Type B pancreatic cell (in vitro differentiated cells): ENCODE measurements at regions not wholly inside any gene's neighbourhood (a gene's known extent, or its start where the extent isn't known, plus 50 kb on each side); places are given as distances from the start of the nearest gene placed in this dataset.

Experiments used
- DNase-seq: peaks from one replicate; pipeline ENCODE4 v3.0.0; 2021; ENCODE audit warnings: mixed read lengths; ENCODE audit not compliant: unreplicated experiment; ENCODE audit errors: extremely low spot score
- H3K27ac Mint-ChIP-seq: 2 replicates; pipeline ENCODE4 v1.8.0; 2021; ENCODE audit warnings: mild to moderate bottlenecking, mixed read lengths
- H3K27me3 Mint-ChIP-seq: 2 replicates; pipeline ENCODE4 v1.8.0; 2021; ENCODE audit warnings: mixed read lengths
- H3K36me3 Mint-ChIP-seq: 2 replicates; pipeline ENCODE4 v1.8.0; 2021; ENCODE audit warnings: mixed read lengths
- H3K4me1 Mint-ChIP-seq: one replicate; pipeline ENCODE4 v1.8.0; 2021; ENCODE audit warnings: mixed read lengths; ENCODE audit not compliant: unreplicated experiment
- H3K4me3 Mint-ChIP-seq: 2 replicates; pipeline ENCODE4 v1.8.0; 2021; ENCODE audit warnings: mild to moderate bottlenecking, mixed read lengths
- H3K9me3 Mint-ChIP-seq: 2 replicates; pipeline ENCODE4 v1.8.0; 2021; ENCODE audit warnings: mixed read lengths
- CTCF ChIP-seq: fragments of 200-600 bp; sonication (generic); conservative IDR thresholded peaks from 2 replicates; pipeline ENCODE4 v1.5.0; 2021; ENCODE audit warnings: antibody characterized with exemption, mild to moderate bottlenecking

DNA sequence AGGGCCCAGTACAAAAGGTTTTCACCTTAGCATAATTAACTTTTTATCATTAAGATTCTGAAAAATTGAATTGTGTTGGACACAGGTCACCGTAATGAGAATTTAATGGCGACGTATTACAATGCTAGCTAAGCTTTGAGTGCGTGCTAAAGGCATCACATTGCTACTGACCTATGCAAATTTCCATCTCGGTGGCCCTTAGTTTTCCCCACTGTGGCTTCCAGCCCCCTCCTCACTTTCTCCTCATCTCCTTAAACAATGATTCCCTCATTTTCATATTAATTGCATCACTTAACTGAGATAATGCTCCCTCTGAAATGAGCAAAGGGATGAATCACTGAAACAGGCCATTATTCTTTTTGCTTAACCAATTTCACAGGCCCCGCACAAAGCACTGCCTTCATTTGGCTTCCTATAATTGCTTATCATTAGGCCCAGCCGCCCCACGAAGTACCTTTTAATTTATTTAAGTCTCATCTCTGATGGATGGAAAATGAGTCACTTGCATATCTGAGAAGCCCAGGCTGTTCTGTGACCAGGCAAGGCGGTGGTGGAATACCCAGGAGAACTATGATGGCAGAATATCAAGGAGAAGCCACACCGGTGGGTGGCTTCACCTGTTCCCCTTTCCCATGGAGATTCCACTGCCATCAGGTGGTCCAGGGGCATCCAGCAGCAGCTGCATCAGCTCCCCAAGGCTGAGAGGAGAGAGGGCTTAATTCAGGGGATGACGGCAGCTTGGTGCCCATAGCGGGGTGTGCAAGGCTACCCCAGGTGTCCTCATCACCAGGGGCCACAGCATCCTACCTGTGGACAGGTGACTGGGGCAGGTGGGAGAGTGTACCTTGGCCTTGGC lies 223.8 kb upstream of the BOD1L1 start:
- Mint-ChIP-seq H3K27me3 (no peaks in the 10 kb centered on the region), H3K4me1 (peaks cover 7% of the 10 kb centered on the region), H3K27ac (no peak overlapping the region), H3K36me3 (peaks cover 5% of the 10 kb centered on the region), H3K4me3 (no peak overlapping the region), H3K9me3 (peaks cover 13% of the 10 kb centered on the region)
- DNase-seq: no peak
- TF ChIP-seq CTCF: no peak

DNA sequence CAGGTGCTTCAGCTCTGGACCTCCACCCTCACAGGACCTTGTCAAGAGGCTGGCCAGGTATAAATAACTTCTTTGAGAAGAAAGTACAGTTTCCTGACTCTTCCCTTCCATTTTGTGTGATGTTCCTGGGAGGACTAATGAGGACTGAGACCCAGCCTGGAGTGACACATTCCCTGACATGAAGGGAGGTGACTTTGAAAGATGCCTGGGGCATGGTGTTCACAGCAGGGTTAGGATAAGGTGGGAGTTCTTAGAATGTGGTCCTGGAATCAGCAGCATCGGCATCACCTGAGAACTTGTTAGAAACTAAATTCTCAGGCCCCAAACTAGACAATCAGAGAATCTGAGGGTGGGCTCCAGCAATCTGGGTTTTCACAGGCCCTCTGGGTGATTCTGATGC lies 224.9 kb upstream of the BOD1L1 start:
- H3K36me3 Mint-ChIP-seq: peaks cover 5% of the 10 kb centered on the region
- H3K4me3 Mint-ChIP-seq: no peak overlapping the region
- TF ChIP-seq CTCF: no peak
- H3K4me1 Mint-ChIP-seq: peaks cover 7% of the 10 kb centered on the region
- H3K27ac Mint-ChIP-seq: no peak overlapping the region
- no peak for DNase-seq
- H3K27me3 Mint-ChIP-seq: no peaks in the 10 kb centered on the region
- H3K9me3 Mint-ChIP-seq: peaks cover 9% of the 10 kb centered on the region

GRCh38 chr4:13856387-13856786 lies 228.9 kb upstream of the BOD1L1 start:
- peaks cover 9% of the 10 kb centered on the region for H3K9me3 Mint-ChIP-seq
- H3K4me3 Mint-ChIP-seq: no peak overlapping the region
- no peaks in the 10 kb centered on the region for H3K27me3 Mint-ChIP-seq
- TF ChIP-seq CTCF: no peak
- H3K36me3 Mint-ChIP-seq: peaks cover 5% of the 10 kb centered on the region
- no peaks in the 10 kb centered on the region for H3K4me1 Mint-ChIP-seq
- no peak for DNase-seq
- no peak overlapping the region for H3K27ac Mint-ChIP-seq

GRCh38 chr4:13857397-13857796 lies 229.9 kb upstream of the BOD1L1 start:
- DNase-seq: no peak
- TF ChIP-seq CTCF: no peak
- peaks cover 5% of the 10 kb centered on the region for H3K36me3 Mint-ChIP-seq
- no peaks in the 10 kb centered on the region for H3K4me1 Mint-ChIP-seq
- peaks cover 9% of the 10 kb centered on the region for H3K9me3 Mint-ChIP-seq
- no peak overlapping the region for H3K4me3 Mint-ChIP-seq
- no peaks in the 10 kb centered on the region for H3K27me3 Mint-ChIP-seq
- no peak overlapping the region for H3K27ac Mint-ChIP-seq

DNA sequence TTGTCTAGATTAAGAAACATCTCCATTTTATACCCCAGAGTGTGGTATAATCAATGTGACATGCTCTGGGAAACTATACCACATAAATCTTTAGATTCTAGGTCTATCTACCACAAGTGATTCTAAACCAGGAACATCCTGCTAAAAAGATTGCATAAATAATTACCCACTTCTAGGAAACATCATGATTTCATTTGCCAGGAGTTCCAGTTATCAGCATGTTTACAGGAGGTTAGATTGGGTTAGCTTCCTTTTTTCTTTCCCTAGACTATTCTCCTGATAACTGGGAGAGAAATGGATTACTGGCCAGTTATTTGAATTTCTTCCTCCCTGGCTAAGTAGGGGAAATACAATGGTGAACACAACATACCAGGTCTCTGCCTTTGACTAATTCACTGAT lies 230.3 kb upstream of the BOD1L1 start:
- DNase-seq: no peak
- Mint-ChIP-seq H3K4me3 (no peak overlapping the region), H3K36me3 (peaks cover 5% of the 10 kb centered on the region), H3K27ac (no peak overlapping the region), H3K27me3 (no peaks in the 10 kb centered on the region), H3K4me1 (no peaks in the 10 kb centered on the region), H3K9me3 (peaks cover 9% of the 10 kb centered on the region)
- TF ChIP-seq CTCF: no peak
